Natural killer cell (primary cell): ENCODE measurements at regions not wholly inside any gene's neighbourhood (a gene's known extent, or its start where the extent isn't known, plus 50 kb on each side); places are given as distances from the start of the nearest gene placed in this dataset.

Experiments
- ATAC-seq, 3 donors: fragments of 150-1000 bp in 2 of 3; fragments of 200-7000 bp in 1 of 3; cut with Tn5 transposase; 1 replicate in 1 of 3; 2 replicates in 2 of 3; pipeline ENCODE4 v1.10.0; 2021; ENCODE audit warnings: mild to moderate bottlenecking in 2 of 3, moderate library complexity in 2 of 3
- DNase-seq, 2 donors: peaks; one replicate each; pipeline versions ENCODE4 v3.0.0 to v3.0.0-alpha.2; 2013 to 2021; ENCODE audit warnings: mixed read lengths in 1 of 2
- H3K27ac ChIP-seq: one replicate; pipeline ENCODE4 v1.5.1; 2013; ENCODE audit warnings: mild to moderate bottlenecking, low read length
- H3K27me3 ChIP-seq: one replicate; pipeline ENCODE4 v1.6.1; 2013; ENCODE audit warnings: low read length; ENCODE audit not compliant: control insufficient read depth, insufficient read depth
- H3K36me3 ChIP-seq: one replicate; pipeline ENCODE4 v1.6.1; 2013; ENCODE audit warnings: low read length; ENCODE audit not compliant: control insufficient read depth, insufficient read depth
- H3K4me1 ChIP-seq: one replicate; pipeline ENCODE4 v1.6.1; 2013; ENCODE audit warnings: low read length; ENCODE audit not compliant: control insufficient read depth, insufficient read depth
- H3K4me3 ChIP-seq: one replicate; pipeline ENCODE4 v1.5.1; 2013; ENCODE audit warnings: low read length
- H3K9me3 ChIP-seq: one replicate; pipeline ENCODE4 v1.6.1; 2013; ENCODE audit warnings: low read length; ENCODE audit not compliant: control insufficient read depth, insufficient read depth
- H3K27ac Mint-ChIP-seq, 2 donors: one replicate each; pipeline ENCODE4 v1.8.0; 2022; ENCODE audit warnings: mild to moderate bottlenecking in 2 of 2, mixed read lengths in 2 of 2, moderate library complexity in 1 of 2
- H3K27me3 Mint-ChIP-seq, 2 donors: one replicate each; pipeline ENCODE4 v1.8.0; 2022; ENCODE audit warnings: low read depth in 2 of 2, mixed read lengths in 2 of 2
- H3K36me3 Mint-ChIP-seq: one replicate; pipeline ENCODE4 v1.8.0; 2022; ENCODE audit warnings: mixed read lengths
- H3K4me1 Mint-ChIP-seq, 2 donors: one replicate each; pipeline ENCODE4 v1.8.0; 2022; ENCODE audit warnings: mixed read lengths in 2 of 2
- H3K4me3 Mint-ChIP-seq: one replicate; pipeline ENCODE4 v1.8.0; 2022; ENCODE audit warnings: mild to moderate bottlenecking, moderate library complexity, mixed read lengths
- H3K9me3 Mint-ChIP-seq, 2 donors: one replicate each; pipeline ENCODE4 v1.8.0; 2022; ENCODE audit warnings: mixed read lengths in 2 of 2
- CTCF ChIP-seq: fragments of 200-600 bp; IDR thresholded peaks from one replicate; pipeline ENCODE4 v1.8.0; 2022; ENCODE audit warnings: antibody characterized with exemption
- WGBS: methylation state at CpG from one replicate; pipeline ENCODE4 v1.1.7; 2013; ENCODE audit warnings: missing lambda C conversion rate; ENCODE audit not compliant: insufficient coverage; 5-methylcytosine and 5-hydroxymethylcytosine counted together
- intact Hi-C: fragments of 100-400 bp; cut with micrococcal nuclease; formaldehyde crosslinking; loops from one replicate; pipeline ENCODE4 v1.14.2; 2022

GRCh38 chr10:94266091-94266490, 96.6 kb downstream of the NOC3L start:
- DNase-seq (no peak), ATAC-seq (no peak)
- TF ChIP-seq CTCF = no peak
- Mint-ChIP-seq H3K27me3 (peaks cover 0 to 3% of the 10 kb centered on the region in 2 donors), H3K36me3 (no peaks in the 10 kb centered on the region), H3K27ac (no peak overlapping the region), H3K4me1 (no peaks in the 10 kb centered on the region), H3K9me3 (peaks cover 1 to 2% of the 10 kb centered on the region in 2 donors), H3K4me3 (no peak overlapping the region)
- no CpG with 5 or more reads among the region's 2 CpGs for WGBS
- H3K4me3 ChIP-seq = no peak overlapping the region
- no peaks in the 10 kb centered on the region for H3K36me3 ChIP-seq
- no peak overlapping the region for H3K27ac ChIP-seq
- H3K4me1 ChIP-seq = no peaks in the 10 kb centered on the region
- intact Hi-C loops = no loop called here
- no peaks in the 10 kb centered on the region for H3K27me3 ChIP-seq
- H3K9me3 ChIP-seq = no peaks in the 10 kb centered on the region

- Histone ChIP-seq H3K27ac (no peak overlapping the region), H3K9me3 (peaks cover 13% of the 10 kb centered on the region), H3K4me3 (no peak overlapping the region), H3K36me3 (no peaks in the 10 kb centered on the region), H3K4me1 (no peaks in the 10 kb centered on the region), H3K27me3 (no peaks in the 10 kb centered on the region)
- Mint-ChIP-seq H3K4me1 (no peaks in the 10 kb centered on the region), H3K27ac (no peak overlapping the region), H3K9me3 (peaks cover 6 to 10% of the 10 kb centered on the region in 2 donors), H3K27me3 (no peaks in the 10 kb centered on the region), H3K36me3 (no peaks in the 10 kb centered on the region), H3K4me3 (no peak overlapping the region)
- no peak for ATAC-seq
- intact Hi-C loops = no loop called here
- WGBS = 88% methylated on average over 6 of the region's 6 CpGs
- TF ChIP-seq CTCF = no peak
- no peak for DNase-seq
Measured at GRCh38 chr10:94268652-94269051, 94.1 kb downstream of the NOC3L start.

GRCh38 chr10:94274142-94274787, 88.5 kb downstream of the NOC3L start:
- DNase-seq (no peak), ATAC-seq (no peak)
- intact Hi-C loops = no loop called here
- Mint-ChIP-seq H3K27me3 (peaks cover 4 to 6% of the 10 kb centered on the region in 2 donors), H3K36me3 (no peaks in the 10 kb centered on the region), H3K9me3 (peaks cover 6 to 10% of the 10 kb centered on the region in 2 donors), H3K4me1 (no peaks in the 10 kb centered on the region), H3K4me3 (no peak overlapping the region), H3K27ac (no peak overlapping the region)
- 77% methylated on average over 6 of the region's 6 CpGs for WGBS
- H3K36me3 ChIP-seq = no peaks in the 10 kb centered on the region
- H3K4me3 ChIP-seq = no peak overlapping the region
- no peaks in the 10 kb centered on the region for H3K27me3 ChIP-seq
- no peak overlapping the region for H3K27ac ChIP-seq
- peaks cover 13% of the 10 kb centered on the region for H3K9me3 ChIP-seq
- no peak for TF ChIP-seq CTCF
- H3K4me1 ChIP-seq = no peaks in the 10 kb centered on the region

GRCh38 chr10:94276140-94276539, 86.6 kb downstream of the NOC3L start:
- 66% methylated on average over 3 of the region's 3 CpGs for WGBS
- H3K4me1 Mint-ChIP-seq = peaks cover 0 to 9% of the 10 kb centered on the region in 2 donors
- peaks cover 10 to 14% of the 10 kb centered on the region in 2 donors for H3K27me3 Mint-ChIP-seq
- no peak overlapping the region for H3K27ac Mint-ChIP-seq
- H3K9me3 ChIP-seq = peaks cover 13% of the 10 kb centered on the region
- H3K4me3 ChIP-seq = no peak overlapping the region
- peaks cover 5 to 8% of the 10 kb centered on the region in 2 donors for H3K9me3 Mint-ChIP-seq
- peaks cover 6% of the 10 kb centered on the region for H3K27me3 ChIP-seq
- intact Hi-C loops = no loop called here
- no peak for ATAC-seq
- no peak overlapping the region for H3K4me3 Mint-ChIP-seq
- H3K36me3 ChIP-seq = no peaks in the 10 kb centered on the region
- H3K4me1 ChIP-seq = no peaks in the 10 kb centered on the region
- DNase-seq = no peak
- no peak overlapping the region for H3K27ac ChIP-seq
- H3K36me3 Mint-ChIP-seq = no peaks in the 10 kb centered on the region
- TF ChIP-seq CTCF = no peak
